MCF 10A (cell line): ENCODE measurements at regions not wholly inside any gene's neighbourhood (a gene's known extent, or its start where the extent isn't known, plus 50 kb on each side); places are given as distances from the start of the nearest gene placed in this dataset.
A peak's percentile ranks its signal among the peaks of the same experiment; 100 is the strongest.

Experiments used
- BruUV-seq: library from RNA; stranded (reverse); fragments of 400-500 nt; replicated peaks from 2 replicates; lab custom pipeline; 2021; lab: Mats Ljungman, UMichigan
- CTCF ChIA-PET: fragments of 300-600 bp; sonication (Branson Sonifier 250); formaldehyde crosslinking; extraction: SDS; loops from one replicate; lab custom pipeline; 2021; ENCODE audit warnings: antibody characterized with exemption, inconsistent platforms; lab: Yijun Ruan, JAX
- POLR2A ChIA-PET: fragments of 300-600, 350-650 bp; sonication (Branson Sonifier 250); formaldehyde crosslinking; extraction: SDS; loops from one replicate; lab custom pipeline; 2020; ENCODE audit warnings: antibody characterized with exemption, inconsistent platforms; lab: Yijun Ruan, JAX
- DNase-seq: peaks from one replicate; pipeline ENCODE4 v3.0.0-alpha.2; 2018; ENCODE audit not compliant: unreplicated experiment
- H3K27ac Mint-ChIP-seq: one replicate; pipeline ENCODE4 v1.8.0; 2022; ENCODE audit warnings: mild to moderate bottlenecking, low read depth, mixed read lengths; ENCODE audit not compliant: unreplicated experiment
- H3K27me3 Mint-ChIP-seq: one replicate; pipeline ENCODE4 v1.8.0; 2022; ENCODE audit warnings: mixed read lengths; ENCODE audit not compliant: insufficient read depth, unreplicated experiment
- H3K36me3 Mint-ChIP-seq: one replicate; pipeline ENCODE4 v1.8.0; 2022; ENCODE audit warnings: mild to moderate bottlenecking, moderate library complexity, mixed read lengths; ENCODE audit not compliant: insufficient read depth, unreplicated experiment
- H3K4me1 Mint-ChIP-seq: one replicate; pipeline ENCODE4 v1.8.0; 2022; ENCODE audit warnings: mixed read lengths; ENCODE audit not compliant: insufficient read depth, unreplicated experiment
- H3K4me3 Mint-ChIP-seq: one replicate; pipeline ENCODE4 v1.8.0; 2022; ENCODE audit warnings: mild to moderate bottlenecking, moderate library complexity, mixed read lengths; ENCODE audit not compliant: unreplicated experiment
- H3K9me3 Mint-ChIP-seq: one replicate; pipeline ENCODE4 v1.8.0; 2022; ENCODE audit warnings: mixed read lengths; ENCODE audit not compliant: unreplicated experiment
- intact Hi-C: fragments of 100-400 bp; cut with micrococcal nuclease; formaldehyde crosslinking; loops from 2 replicates; pipeline ENCODE4 v1.14.1; 2022
- TF ChIP-seq, protein P1 (sequence below): fragments of 200-600 bp; IDR thresholded peaks from one replicate; pipeline ENCODE4 v1.8.0; 2022; ENCODE audit warnings: antibody characterized with exemption, mild to moderate bottlenecking; ENCODE audit not compliant: unreplicated experiment

DNA sequence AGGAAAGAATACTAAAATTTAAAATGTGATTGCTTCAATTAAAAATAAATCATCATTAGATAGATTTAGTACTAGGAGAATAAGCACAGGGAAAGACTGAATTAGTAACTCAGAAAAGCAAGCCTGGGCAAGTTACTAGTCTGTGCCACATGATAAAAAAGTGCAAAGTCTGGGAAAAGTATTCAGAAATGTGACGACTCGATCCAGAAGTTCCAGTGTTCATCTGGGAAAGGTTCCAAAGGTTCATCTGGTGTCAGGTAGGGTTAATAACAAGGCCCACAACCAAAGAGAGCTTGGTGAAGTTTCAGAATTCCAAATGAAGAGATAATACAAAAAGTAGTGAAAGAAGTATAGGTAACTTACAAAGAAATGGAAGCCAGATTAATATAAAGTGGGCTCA is 78.3 kb upstream of the ARSJ start:
- POLR2A ChIA-PET: interaction anchor here (0.7 to 2.4 kb wide), 4 partner anchors 52 to 121 kb away, joined by 3 to 22 read pairs (median 3); partner anchors contain the start of gene ARSJ
- H3K4me1 Mint-ChIP-seq: peaks cover 13% of the 10 kb centered on the region
- DNase-seq: peak; percentile 74
- BruUV-seq: no TSS peak
- CTCF ChIA-PET: interaction anchor here (2.2 kb wide), 1 partner anchor 14 kb away, joined by 8 read pairs; no protein-coding TSS in a partner anchor
- H3K27ac Mint-ChIP-seq: peak overlapping the region; percentile 78
- no peaks in the 10 kb centered on the region for H3K9me3 Mint-ChIP-seq
- TF ChIP-seq, protein P1, sequence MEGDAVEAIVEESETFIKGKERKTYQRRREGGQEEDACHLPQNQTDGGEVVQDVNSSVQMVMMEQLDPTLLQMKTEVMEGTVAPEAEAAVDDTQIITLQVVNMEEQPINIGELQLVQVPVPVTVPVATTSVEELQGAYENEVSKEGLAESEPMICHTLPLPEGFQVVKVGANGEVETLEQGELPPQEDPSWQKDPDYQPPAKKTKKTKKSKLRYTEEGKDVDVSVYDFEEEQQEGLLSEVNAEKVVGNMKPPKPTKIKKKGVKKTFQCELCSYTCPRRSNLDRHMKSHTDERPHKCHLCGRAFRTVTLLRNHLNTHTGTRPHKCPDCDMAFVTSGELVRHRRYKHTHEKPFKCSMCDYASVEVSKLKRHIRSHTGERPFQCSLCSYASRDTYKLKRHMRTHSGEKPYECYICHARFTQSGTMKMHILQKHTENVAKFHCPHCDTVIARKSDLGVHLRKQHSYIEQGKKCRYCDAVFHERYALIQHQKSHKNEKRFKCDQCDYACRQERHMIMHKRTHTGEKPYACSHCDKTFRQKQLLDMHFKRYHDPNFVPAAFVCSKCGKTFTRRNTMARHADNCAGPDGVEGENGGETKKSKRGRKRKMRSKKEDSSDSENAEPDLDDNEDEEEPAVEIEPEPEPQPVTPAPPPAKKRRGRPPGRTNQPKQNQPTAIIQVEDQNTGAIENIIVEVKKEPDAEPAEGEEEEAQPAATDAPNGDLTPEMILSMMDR: no peak
- H3K36me3 Mint-ChIP-seq: peaks cover 5% of the 10 kb centered on the region
- H3K4me3 Mint-ChIP-seq: peak overlapping the region; percentile 8
- H3K27me3 Mint-ChIP-seq: no peaks in the 10 kb centered on the region
- intact Hi-C loops: loop anchor here (5.0 kb wide), 1 partner anchor 80 kb away; the partner anchor contains the start of gene ARSJ

DNA sequence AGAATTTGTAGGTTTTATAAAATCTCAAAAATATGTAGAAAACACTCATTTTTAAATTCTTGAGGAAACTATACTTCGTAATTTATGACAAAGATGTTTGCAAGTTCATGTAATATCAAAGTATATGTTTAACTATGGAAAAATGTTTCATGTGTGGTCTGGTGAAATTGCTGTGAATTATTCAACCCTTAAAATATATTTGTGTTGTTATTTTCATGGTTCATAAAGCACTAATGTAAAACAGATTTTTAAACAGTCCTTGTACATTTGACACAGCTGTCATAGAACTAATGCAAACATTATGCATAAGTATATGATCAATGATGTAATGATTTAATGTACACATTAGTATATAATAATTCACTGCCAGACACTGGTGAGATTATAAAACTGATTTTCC is 83.1 kb upstream of the ARSJ start:
- ChIA-PET CTCF (interaction anchor here (1.4 kb wide), 1 partner anchor 8 kb away, joined by 3 read pairs; no protein-coding TSS in a partner anchor), POLR2A (interaction anchor here (0.8 kb wide), 1 partner anchor 83 kb away, joined by 3 read pairs; the partner anchor contains the start of gene ARSJ)
- Mint-ChIP-seq H3K4me3 (no peak overlapping the region), H3K27me3 (no peaks in the 10 kb centered on the region), H3K27ac (no peak overlapping the region), H3K9me3 (no peaks in the 10 kb centered on the region), H3K4me1 (peaks cover 6% of the 10 kb centered on the region), H3K36me3 (no peaks in the 10 kb centered on the region)
- BruUV-seq: no TSS peak
- no peak for DNase-seq
- intact Hi-C loops: no loop called here
- TF ChIP-seq, protein P1: no peak

DNA sequence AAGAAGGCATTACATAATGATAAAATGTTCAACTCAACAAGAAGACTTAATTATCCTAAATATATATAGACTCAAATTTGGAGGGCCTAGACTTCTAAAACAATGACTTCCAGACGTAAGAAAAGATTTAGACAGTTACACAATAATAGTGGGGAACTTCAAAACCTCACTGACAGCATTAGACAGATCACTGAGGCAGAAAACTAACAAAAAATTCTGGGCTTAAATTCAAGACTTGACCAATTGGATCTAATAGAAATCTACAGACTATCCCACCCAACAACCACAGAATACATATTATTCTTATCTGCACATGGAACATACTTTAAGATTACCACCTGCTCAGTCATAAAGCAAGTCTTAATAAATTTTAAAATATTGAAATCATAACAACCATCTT is 93.3 kb upstream of the ARSJ start:
- intact Hi-C loops: loop anchor here (5.0 kb wide), 2 partner anchors 305 to 310 kb away; partner anchors contain the start of gene CAMK2D
- Mint-ChIP-seq H3K36me3 (no peaks in the 10 kb centered on the region), H3K27me3 (no peaks in the 10 kb centered on the region), H3K4me1 (peaks cover 11% of the 10 kb centered on the region), H3K27ac (no peak overlapping the region), H3K4me3 (no peak overlapping the region), H3K9me3 (peaks cover 9% of the 10 kb centered on the region)
- TF ChIP-seq, protein P1: no peak
- no peak for DNase-seq
- CTCF ChIA-PET: interaction anchor here (1.2 to 2.6 kb wide), 3 partner anchors 14 to 290 kb away, joined by 3 to 16 read pairs (median 8); no protein-coding TSS in a partner anchor
- POLR2A ChIA-PET: no interaction called here
- no TSS peak for BruUV-seq

DNA sequence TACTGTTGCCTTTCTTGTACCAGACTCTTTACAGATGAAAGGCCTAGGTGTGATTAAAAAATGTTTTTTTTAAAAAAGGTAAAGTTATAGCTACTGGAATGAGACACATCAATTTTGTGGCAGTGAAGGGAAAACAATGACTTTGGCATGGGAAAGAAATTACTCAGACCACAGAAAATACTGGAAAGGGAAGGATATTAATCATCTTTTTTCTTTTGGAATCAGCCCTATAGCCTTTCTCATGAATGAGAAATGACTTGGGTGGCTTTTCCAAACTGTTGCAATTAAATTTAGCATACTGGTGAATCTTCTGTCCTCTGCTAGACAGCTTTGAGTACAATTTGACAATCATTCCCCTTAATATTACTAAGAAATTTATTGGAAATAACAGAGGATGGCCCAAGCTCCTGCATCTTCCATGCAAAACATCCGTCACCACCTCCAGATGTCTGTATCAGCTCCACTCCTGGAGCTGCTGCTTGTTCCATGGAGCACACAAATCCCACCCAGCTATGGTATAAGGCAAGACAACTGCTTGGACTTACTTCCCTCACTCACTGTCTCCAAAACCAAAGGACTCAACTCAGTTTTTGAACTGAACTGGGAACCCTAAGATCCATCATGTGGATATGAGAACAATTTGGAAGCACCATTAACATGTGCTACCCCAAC is 97.6 kb upstream of the ARSJ start:
- intact Hi-C loops: no loop called here
- BruUV-seq: no TSS peak
- ChIA-PET CTCF (interaction anchor here (1.3 kb wide), 1 partner anchor 680 kb away, joined by 3 read pairs; no protein-coding TSS in a partner anchor), POLR2A (interaction anchor here (1.4 kb wide), 1 partner anchor 318 kb away, joined by 4 read pairs; no protein-coding TSS in a partner anchor)
- no peaks in the 10 kb centered on the region for H3K36me3 Mint-ChIP-seq
- no peaks in the 10 kb centered on the region for H3K27me3 Mint-ChIP-seq
- TF ChIP-seq, protein P1: no peak
- H3K27ac Mint-ChIP-seq: peak overlapping the region; percentile 23
- H3K4me3 Mint-ChIP-seq: no peak overlapping the region
- peak; percentile 22 for DNase-seq
- peaks cover 9% of the 10 kb centered on the region for H3K4me1 Mint-ChIP-seq
- H3K9me3 Mint-ChIP-seq: peaks cover 9% of the 10 kb centered on the region
